Activated CD8-positive, alpha-beta T cell treated with anti-CD3 and anti-CD28 coated beads, Interleukin-2, amount 10 ng/mL, durations not matched to agents 7 days and 5 days (primary cell): ENCODE measurements at regions not wholly inside any gene's neighbourhood (a gene's known extent, or its start where the extent isn't known, plus 50 kb on each side); places are given as distances from the start of the nearest gene placed in this dataset.

Source experiments
- ATAC-seq: fragments of 150-1000 bp; cut with Tn5 transposase; one replicate; pipeline ENCODE4 v1.10.0; 2021; ENCODE audit warnings: moderate library complexity
- CTCF ChIA-PET: fragments of 350-600 bp; sonication (Branson Sonifier 250); formaldehyde crosslinking; loops from one replicate; lab custom pipeline; 2021; ENCODE audit warnings: antibody characterized with exemption; lab: Charles Lee
- POLR2A ChIA-PET: fragments of 350-600 bp; sonication (Branson Sonifier 250); formaldehyde crosslinking; loops from one replicate; lab custom pipeline; 2021; ENCODE audit warnings: antibody characterized with exemption; lab: Charles Lee
- DNase-seq: peaks from one replicate; pipeline ENCODE4 v3.0.0-alpha.2; 2020
- H3K27ac Mint-ChIP-seq: one replicate; pipeline ENCODE4 v1.8.0; 2021; ENCODE audit warnings: mild to moderate bottlenecking, mixed read lengths
- H3K27me3 Mint-ChIP-seq: one replicate; pipeline ENCODE4 v1.8.0; 2021; ENCODE audit warnings: low read depth, mixed read lengths
- H3K36me3 Mint-ChIP-seq: one replicate; pipeline ENCODE4 v1.8.0; 2021; ENCODE audit warnings: low read depth, mixed read lengths
- H3K4me1 Mint-ChIP-seq: one replicate; pipeline ENCODE4 v1.8.0; 2021; ENCODE audit warnings: low read depth, mixed read lengths
- H3K4me3 Mint-ChIP-seq: one replicate; pipeline ENCODE4 v1.8.0; 2021; ENCODE audit warnings: mild to moderate bottlenecking, mixed read lengths
- H3K9me3 Mint-ChIP-seq: one replicate; pipeline ENCODE4 v1.8.0; 2022; ENCODE audit warnings: mixed read lengths; ENCODE audit not compliant: insufficient read depth

GRCh38 chr22:49326558-49326957, 501.1 kb downstream of the BRD1 start:
- CTCF ChIA-PET = no interaction called here
- H3K4me3 Mint-ChIP-seq = no peak overlapping the region
- no peak overlapping the region for H3K27ac Mint-ChIP-seq
- DNase-seq (peak; percentile 6), ATAC-seq (no peak)
- H3K36me3 Mint-ChIP-seq = no peaks in the 10 kb centered on the region
- POLR2A ChIA-PET = no interaction called here
- H3K9me3 Mint-ChIP-seq = no peaks in the 10 kb centered on the region
- no peaks in the 10 kb centered on the region for H3K27me3 Mint-ChIP-seq
- no peaks in the 10 kb centered on the region for H3K4me1 Mint-ChIP-seq

GRCh38 chr22:49325531-49326395, 501.9 kb downstream of the BRD1 start:
- ATAC-seq = no peak
- peak; percentile 13 for DNase-seq
- POLR2A ChIA-PET = no interaction called here
- Mint-ChIP-seq H3K27ac (no peak overlapping the region), H3K9me3 (no peaks in the 10 kb centered on the region), H3K4me3 (no peak overlapping the region), H3K4me1 (no peaks in the 10 kb centered on the region), H3K36me3 (no peaks in the 10 kb centered on the region), H3K27me3 (no peaks in the 10 kb centered on the region)
- CTCF ChIA-PET = no interaction called here

- peak; percentile 26 for DNase-seq
- CTCF ChIA-PET = no interaction called here
- Mint-ChIP-seq H3K27ac (no peak overlapping the region), H3K4me1 (no peaks in the 10 kb centered on the region), H3K36me3 (no peaks in the 10 kb centered on the region), H3K4me3 (no peak overlapping the region), H3K9me3 (no peaks in the 10 kb centered on the region), H3K27me3 (peaks cover 2% of the 10 kb centered on the region)
- POLR2A ChIA-PET = no interaction called here
- ATAC-seq = no peak
These were observed 502.9 kb downstream of the BRD1 start for GRCh38 chr22:49324527-49325491.

GRCh38 chr22:49323751-49324415, 503.8 kb downstream of the BRD1 start:
- Mint-ChIP-seq H3K27ac (no peak overlapping the region), H3K27me3 (peaks cover 11% of the 10 kb centered on the region), H3K9me3 (no peaks in the 10 kb centered on the region), H3K36me3 (no peaks in the 10 kb centered on the region), H3K4me3 (no peak overlapping the region), H3K4me1 (no peaks in the 10 kb centered on the region)
- ChIA-PET POLR2A (no interaction called here), CTCF (no interaction called here)
- peak; percentile 10 for DNase-seq
- no peak for ATAC-seq

GRCh38 chr22:49322861-49323622, 504.6 kb downstream of the BRD1 start:
- H3K27me3 Mint-ChIP-seq = peaks cover 17% of the 10 kb centered on the region
- ATAC-seq (no peak), DNase-seq (peak; percentile 9)
- H3K36me3 Mint-ChIP-seq = no peaks in the 10 kb centered on the region
- H3K4me3 Mint-ChIP-seq = no peak overlapping the region
- H3K9me3 Mint-ChIP-seq = no peaks in the 10 kb centered on the region
- ChIA-PET POLR2A (no interaction called here), CTCF (interaction anchor here (1.2 kb wide), 1 partner anchor 18 kb away, joined by 3 read pairs; no protein-coding TSS in a partner anchor)
- no peaks in the 10 kb centered on the region for H3K4me1 Mint-ChIP-seq
- H3K27ac Mint-ChIP-seq = no peak overlapping the region

GRCh38 chr22:49322231-49322630, 505.4 kb downstream of the BRD1 start:
- DNase-seq (peak; percentile 6), ATAC-seq (no peak)
- peaks cover 17% of the 10 kb centered on the region for H3K27me3 Mint-ChIP-seq
- H3K27ac Mint-ChIP-seq = no peak overlapping the region
- H3K4me1 Mint-ChIP-seq = no peaks in the 10 kb centered on the region
- POLR2A ChIA-PET = no interaction called here
- H3K9me3 Mint-ChIP-seq = no peaks in the 10 kb centered on the region
- H3K36me3 Mint-ChIP-seq = no peaks in the 10 kb centered on the region
- CTCF ChIA-PET = interaction anchor here (1.2 kb wide), 1 partner anchor 18 kb away, joined by 3 read pairs; no protein-coding TSS in a partner anchor
- H3K4me3 Mint-ChIP-seq = no peak overlapping the region

- ATAC-seq (no peak), DNase-seq (peak; percentile 15)
- no peaks in the 10 kb centered on the region for H3K4me1 Mint-ChIP-seq
- H3K9me3 Mint-ChIP-seq = no peaks in the 10 kb centered on the region
- CTCF ChIA-PET = interaction anchor here (1.2 kb wide), 1 partner anchor 17 kb away, joined by 3 read pairs; no protein-coding TSS in a partner anchor
- POLR2A ChIA-PET = no interaction called here
- no peaks in the 10 kb centered on the region for H3K36me3 Mint-ChIP-seq
- H3K4me3 Mint-ChIP-seq = no peak overlapping the region
- H3K27me3 Mint-ChIP-seq = peaks cover 17% of the 10 kb centered on the region
- no peak overlapping the region for H3K27ac Mint-ChIP-seq
These were observed 506.1 kb downstream of the BRD1 start for GRCh38 chr22:49321477-49322055.

- Mint-ChIP-seq H3K36me3 (no peaks in the 10 kb centered on the region), H3K4me3 (no peak overlapping the region), H3K9me3 (no peaks in the 10 kb centered on the region), H3K4me1 (no peaks in the 10 kb centered on the region), H3K27ac (no peak overlapping the region), H3K27me3 (peaks cover 17% of the 10 kb centered on the region)
- CTCF ChIA-PET = no interaction called here
- peak; percentile 14 for DNase-seq
- POLR2A ChIA-PET = no interaction called here
- ATAC-seq = no peak
These were observed 506.8 kb downstream of the BRD1 start for GRCh38 chr22:49320714-49321476.

- no peaks in the 10 kb centered on the region for H3K4me1 Mint-ChIP-seq
- peaks cover 24% of the 10 kb centered on the region for H3K27me3 Mint-ChIP-seq
- no peaks in the 10 kb centered on the region for H3K9me3 Mint-ChIP-seq
- no peak overlapping the region for H3K27ac Mint-ChIP-seq
- ChIA-PET POLR2A (no interaction called here), CTCF (interaction anchor here (1.0 kb wide), 1 partner anchor 12 kb away, joined by 3 read pairs; no protein-coding TSS in a partner anchor)
- DNase-seq = no peak
- no peak overlapping the region for H3K4me3 Mint-ChIP-seq
- no peaks in the 10 kb centered on the region for H3K36me3 Mint-ChIP-seq
- ATAC-seq = no peak
These were observed 510.3 kb downstream of the BRD1 start for GRCh38 chr22:49317369-49317768.

GRCh38 chr22:49312601-49313000, 515.1 kb downstream of the BRD1 start:
- ChIA-PET POLR2A (no interaction called here), CTCF (no interaction called here)
- no peaks in the 10 kb centered on the region for H3K9me3 Mint-ChIP-seq
- no peak overlapping the region for H3K4me3 Mint-ChIP-seq
- DNase-seq = no peak
- H3K36me3 Mint-ChIP-seq = no peaks in the 10 kb centered on the region
- H3K27ac Mint-ChIP-seq = no peak overlapping the region
- H3K27me3 Mint-ChIP-seq = peaks cover 12% of the 10 kb centered on the region
- ATAC-seq = no peak
- H3K4me1 Mint-ChIP-seq = no peaks in the 10 kb centered on the region
